Mesenchymal stem cell (in vitro differentiated cells and primary cell): ENCODE measurements at regions not wholly inside any gene's neighbourhood (a gene's known extent, or its start where the extent isn't known, plus 50 kb on each side); places are given as distances from the start of the nearest gene placed in this dataset.

Source experiments
- DNase-seq: peaks from one replicate; pipeline ENCODE4 v3.0.0-alpha.2; 2013
- H2AFZ ChIP-seq: one replicate; pipeline ENCODE4 v1.6.1; 2013; ENCODE audit warnings: low read depth, mild to moderate bottlenecking, control low read depth, inconsistent platforms, low read length, moderate library complexity
- H2AK5ac ChIP-seq: 2 replicates; pipeline ENCODE4 v1.6.1; 2013; ENCODE audit warnings: low read length, moderate library complexity, mild to moderate bottlenecking, inconsistent platforms; ENCODE audit not compliant: severe bottlenecking
- H2BK120ac ChIP-seq: one replicate; pipeline ENCODE4 v1.6.1; 2013; ENCODE audit warnings: low read depth, mild to moderate bottlenecking, inconsistent platforms, low read length, moderate library complexity
- H2BK12ac ChIP-seq, 2 experiments: one replicate each; pipeline ENCODE4 v1.6.1; 2013; ENCODE audit warnings: inconsistent platforms in 2 of 2, low read length in 2 of 2, mild to moderate bottlenecking in 2 of 2, moderate library complexity in 2 of 2, control low read depth in 1 of 2
- H2BK15ac ChIP-seq: one replicate; pipeline ENCODE4 v1.6.1; 2013; ENCODE audit warnings: mild to moderate bottlenecking, low read depth, inconsistent platforms; ENCODE audit not compliant: poor library complexity, severe bottlenecking
- H2BK5ac ChIP-seq: 2 replicates; pipeline ENCODE4 v1.6.1; 2013; ENCODE audit warnings: low read depth, mild to moderate bottlenecking, low read length, control low read depth, inconsistent platforms; ENCODE audit not compliant: poor library complexity, severe bottlenecking
- H3K14ac ChIP-seq, 2 experiments: one replicate each; pipeline ENCODE4 v1.6.1; 2013; ENCODE audit warnings: inconsistent platforms in 2 of 2, low read length in 2 of 2, control low read depth in 1 of 2, mild to moderate bottlenecking in 1 of 2, moderate library complexity in 1 of 2
- H3K18ac ChIP-seq, 2 experiments: one replicate each; pipeline ENCODE4 v1.6.1; 2013; ENCODE audit warnings: inconsistent platforms in 2 of 2, low read length in 2 of 2, control low read depth in 1 of 2, low read depth in 1 of 2, mild to moderate bottlenecking in 1 of 2
- H3K23ac ChIP-seq, 2 experiments: one replicate each; pipeline ENCODE4 v1.6.1; 2013; ENCODE audit warnings: inconsistent platforms in 2 of 2, low read length in 2 of 2, mild to moderate bottlenecking in 2 of 2, moderate library complexity in 2 of 2, control low read depth in 1 of 2
- H3K27ac ChIP-seq: 2 replicates; pipeline ENCODE4 v1.5.1; 2013; ENCODE audit warnings: mild to moderate bottlenecking, moderate library complexity, low read length, control low read depth, inconsistent platforms; ENCODE audit not compliant: poor library complexity, severe bottlenecking
- H3K27me3 ChIP-seq, 2 experiments: 2 replicates each; pipeline versions ENCODE4 v1.6.1 to v1.7.0; 2013; ENCODE audit warnings: low read length in 2 of 2, mild to moderate bottlenecking in 2 of 2, moderate library complexity in 2 of 2, control low read depth in 1 of 2, inconsistent platforms in 1 of 2; ENCODE audit not compliant: control insufficient read depth in 1 of 2, insufficient read depth in 1 of 2
- H3K36me3 ChIP-seq, 2 experiments: 2 replicates each; pipeline versions ENCODE4 v1.6.1 to v1.7.0; 2013; ENCODE audit warnings: low read length in 2 of 2, control low read depth in 1 of 2, inconsistent platforms in 1 of 2, low read depth in 1 of 2, mild to moderate bottlenecking in 1 of 2; ENCODE audit not compliant: insufficient read depth in 2 of 2, control insufficient read depth in 1 of 2
- H3K4ac ChIP-seq, 2 experiments: one replicate each; pipeline ENCODE4 v1.6.1; 2013; ENCODE audit warnings: inconsistent platforms in 2 of 2, low read length in 2 of 2, mild to moderate bottlenecking in 2 of 2, moderate library complexity in 2 of 2, control low read depth in 1 of 2, low read depth in 1 of 2
- H3K4me1 ChIP-seq: 2 replicates; pipeline ENCODE4 v1.6.1; 2013; ENCODE audit warnings: low read depth, low read length, control low read depth; ENCODE audit not compliant: control insufficient read depth, insufficient read depth
- H3K4me2 ChIP-seq: 2 replicates; pipeline ENCODE4 v1.6.1; 2013; ENCODE audit warnings: low read length, mild to moderate bottlenecking, inconsistent platforms; ENCODE audit not compliant: poor library complexity, severe bottlenecking
- H3K4me3 ChIP-seq, 2 experiments: 2 replicates each; pipeline versions ENCODE4 v1.5.1 to v1.7.0; 2013; ENCODE audit warnings: low read length in 2 of 2, mild to moderate bottlenecking in 2 of 2, control low read depth in 1 of 2, low read depth in 1 of 2; ENCODE audit not compliant: insufficient read depth in 1 of 2
- H3K79me1 ChIP-seq: replicated peaks from 2 replicates; pipeline ENCODE4 v1.6.1; 2013; ENCODE audit warnings: mild to moderate bottlenecking, control low read depth, low read length, inconsistent platforms; ENCODE audit not compliant: poor library complexity, severe bottlenecking
- H3K9ac ChIP-seq: 2 replicates; pipeline ENCODE4 v1.7.0; 2013; ENCODE audit warnings: mild to moderate bottlenecking, low read length, moderate library complexity
- H3K9me3 ChIP-seq: 2 replicates; pipeline ENCODE4 v1.7.0; 2013; ENCODE audit warnings: mild to moderate bottlenecking, low read length; ENCODE audit not compliant: control insufficient read depth
- H4K8ac ChIP-seq: one replicate; pipeline ENCODE4 v1.6.1; 2013; ENCODE audit warnings: inconsistent platforms, mild to moderate bottlenecking, low read length, moderate library complexity
- H4K91ac ChIP-seq: one replicate; pipeline ENCODE4 v1.6.1; 2013; ENCODE audit warnings: mild to moderate bottlenecking, low read length, inconsistent platforms
- WGBS: methylation state at CpG from one replicate; pipeline ENCODE4 v1.1.7; 2013; ENCODE audit warnings: mixed read lengths; 5-methylcytosine and 5-hydroxymethylcytosine counted together

- H3K4me2 ChIP-seq: no peak overlapping the region
- H3K18ac ChIP-seq: no peak overlapping the region
- no peak overlapping the region for H2BK12ac ChIP-seq
- H2BK15ac ChIP-seq: no peak overlapping the region
- no peak overlapping the region for H2AK5ac ChIP-seq
- H2AFZ ChIP-seq: no peak overlapping the region
- no peak overlapping the region for H3K14ac ChIP-seq
- WGBS: 57% methylated on average over 2 of the region's 2 CpGs
- H3K4ac ChIP-seq: no peak overlapping the region
- H4K8ac ChIP-seq: no peak overlapping the region
- no peak overlapping the region for H3K27ac ChIP-seq
- H4K91ac ChIP-seq: no peak overlapping the region
- no peaks in the 10 kb centered on the region for H3K79me1 ChIP-seq
- no peak overlapping the region for H2BK120ac ChIP-seq
- no peak overlapping the region for H2BK5ac ChIP-seq
- H3K9ac ChIP-seq: no peak overlapping the region
- no peak overlapping the region for H3K23ac ChIP-seq
- no peaks in the 10 kb centered on the region for H3K4me1 ChIP-seq
- no peaks in the 10 kb centered on the region for H3K27me3 ChIP-seq
- H3K4me3 ChIP-seq: no peak overlapping the region
- H3K36me3 ChIP-seq: no peaks in the 10 kb centered on the region
- no peaks in the 10 kb centered on the region for H3K9me3 ChIP-seq
- no peak for DNase-seq
Observed at GRCh38 chr3:62956411-62956810, 81.2 kb upstream of the CADPS start.

GRCh38 chr3:62961874-62962556 is 86.8 kb upstream of the CADPS start:
- Histone ChIP-seq H3K27me3 (no peaks in the 10 kb centered on the region), H2BK15ac (no peak overlapping the region), H3K36me3 (no peaks in the 10 kb centered on the region), H3K4me3 (no peak overlapping the region), H3K23ac (no peak overlapping the region), H2BK120ac (no peak overlapping the region), H3K18ac (no peak overlapping the region), H2BK12ac (no peak overlapping the region), H2AK5ac (no peak overlapping the region), H3K4ac (no peak overlapping the region), H2AFZ (no peak overlapping the region), H3K4me1 (no peaks in the 10 kb centered on the region), H3K79me1 (no peaks in the 10 kb centered on the region), H3K27ac (no peak overlapping the region), H3K9me3 (no peaks in the 10 kb centered on the region), H3K14ac (no peak overlapping the region), H2BK5ac (no peak overlapping the region), H4K8ac (no peak overlapping the region), H3K9ac (no peak overlapping the region), H4K91ac (no peak overlapping the region), H3K4me2 (no peak overlapping the region)
- 76% methylated on average over 6 of the region's 6 CpGs for WGBS
- no peak for DNase-seq

- no peak overlapping the region for H3K27ac ChIP-seq
- no peaks in the 10 kb centered on the region for H3K79me1 ChIP-seq
- no peak for DNase-seq
- no peak overlapping the region for H2AFZ ChIP-seq
- no peaks in the 10 kb centered on the region for H3K4me1 ChIP-seq
- H3K4me2 ChIP-seq: no peak overlapping the region
- no peak overlapping the region for H4K91ac ChIP-seq
- H3K18ac ChIP-seq: no peak overlapping the region
- no peak overlapping the region for H4K8ac ChIP-seq
- no peak overlapping the region for H2BK12ac ChIP-seq
- H2BK15ac ChIP-seq: no peak overlapping the region
- no peak overlapping the region for H3K9ac ChIP-seq
- H3K4me3 ChIP-seq: no peak overlapping the region
- no peaks in the 10 kb centered on the region for H3K9me3 ChIP-seq
- H2BK120ac ChIP-seq: no peak overlapping the region
- H3K36me3 ChIP-seq: no peaks in the 10 kb centered on the region
- H2AK5ac ChIP-seq: no peak overlapping the region
- H3K14ac ChIP-seq: no peak overlapping the region
- 27% methylated on average over 1 of the region's 1 CpG for WGBS
- H2BK5ac ChIP-seq: no peak overlapping the region
- H3K27me3 ChIP-seq: no peaks in the 10 kb centered on the region
- no peak overlapping the region for H3K4ac ChIP-seq
- H3K23ac ChIP-seq: no peak overlapping the region
Observed at GRCh38 chr3:62962714-62963113, 87.5 kb upstream of the CADPS start.

DNA sequence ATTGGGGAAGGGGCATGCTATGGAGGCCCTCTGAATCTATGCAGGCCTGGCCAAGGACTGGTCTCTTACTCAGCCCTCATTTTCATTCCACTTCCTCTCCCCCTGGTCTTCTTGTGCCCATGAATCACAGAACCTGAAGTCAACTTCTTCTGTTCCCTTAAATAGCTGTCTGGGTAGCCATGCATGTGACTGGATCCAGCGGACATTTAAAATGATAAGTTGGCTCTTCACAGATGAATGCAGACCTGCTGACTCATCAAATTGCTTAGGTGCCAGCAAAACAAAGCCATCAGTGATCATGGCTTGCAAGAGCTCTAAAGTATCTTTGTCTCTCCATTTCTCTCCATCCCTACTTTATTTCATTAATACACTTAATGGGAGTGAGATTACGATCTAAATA is 90.1 kb upstream of the CADPS start:
- Histone ChIP-seq H3K23ac (no peak overlapping the region), H3K9ac (no peak overlapping the region), H2BK15ac (no peak overlapping the region)

More for the DNA sequence above, 90.1 kb upstream of the CADPS start:
- no peak overlapping the region for H2BK12ac ChIP-seq
- no peaks in the 10 kb centered on the region for H3K27me3 ChIP-seq
- no peak overlapping the region for H2BK120ac ChIP-seq
- no peak for DNase-seq
- H3K79me1 ChIP-seq: no peaks in the 10 kb centered on the region
- H2BK5ac ChIP-seq: no peak overlapping the region
- H3K36me3 ChIP-seq: no peaks in the 10 kb centered on the region
- H3K14ac ChIP-seq: no peak overlapping the region
- H4K91ac ChIP-seq: no peak overlapping the region
- H3K4ac ChIP-seq: no peak overlapping the region
- no peak overlapping the region for H3K4me2 ChIP-seq
- H3K4me3 ChIP-seq: no peak overlapping the region
- no peak overlapping the region for H2AK5ac ChIP-seq
- WGBS: 81% methylated on average over 1 of the region's 2 CpGs
- no peaks in the 10 kb centered on the region for H3K9me3 ChIP-seq
- H3K27ac ChIP-seq: no peak overlapping the region
- no peak overlapping the region for H4K8ac ChIP-seq
- no peaks in the 10 kb centered on the region for H3K4me1 ChIP-seq
- H3K18ac ChIP-seq: no peak overlapping the region
- H2AFZ ChIP-seq: no peak overlapping the region
